Stimulated activated memory B cell treated with anti-CD40 and anti-IgM and Interleukin-4, amounts not matched to agents 10 μg/mL and 1 μg/mL and 100 μg/mL, for 72 hours (primary cell): ENCODE measurements at regions not wholly inside any gene's neighbourhood (a gene's known extent, or its start where the extent isn't known, plus 50 kb on each side); places are given as distances from the start of the nearest gene placed in this dataset.

ENCODE experiments used
- ATAC-seq: fragments of 150-1000 bp; cut with Tn5 transposase; 2 replicates; pipeline ENCODE4 v1.10.0; 2021
- H3K27ac Mint-ChIP-seq: one replicate; pipeline ENCODE4 v1.8.0; 2022; ENCODE audit warnings: mild to moderate bottlenecking, mixed read lengths
- H3K27me3 Mint-ChIP-seq: one replicate; pipeline ENCODE4 v1.8.0; 2022; ENCODE audit warnings: mixed read lengths
- H3K36me3 Mint-ChIP-seq: one replicate; pipeline ENCODE4 v1.8.0; 2022; ENCODE audit warnings: mixed read lengths
- H3K4me1 Mint-ChIP-seq: one replicate; pipeline ENCODE4 v1.8.0; 2022; ENCODE audit warnings: mixed read lengths
- H3K4me3 Mint-ChIP-seq: one replicate; pipeline ENCODE4 v1.8.0; 2022; ENCODE audit warnings: mild to moderate bottlenecking, moderate library complexity, mixed read lengths
- H3K9me3 Mint-ChIP-seq: one replicate; pipeline ENCODE4 v1.8.0; 2022; ENCODE audit warnings: mixed read lengths

DNA sequence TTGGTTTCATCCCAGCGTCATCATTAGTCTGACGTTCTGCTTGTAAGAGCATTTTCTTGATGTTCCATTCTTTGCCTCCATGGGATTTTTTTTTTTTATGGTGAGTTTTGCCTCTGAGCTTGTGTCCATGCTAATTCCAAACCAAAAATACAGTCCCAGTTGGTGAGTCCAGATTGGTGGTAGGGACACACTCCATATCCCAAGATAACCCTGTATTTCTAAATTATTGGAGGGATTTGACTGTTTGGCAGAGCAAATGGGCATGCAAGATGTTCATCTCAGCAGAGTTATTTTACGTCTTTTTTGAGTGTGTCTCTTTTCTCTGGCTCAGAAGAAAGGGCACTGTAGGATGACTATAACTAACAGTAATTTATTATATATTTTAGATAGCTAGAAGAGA, 526.8 kb upstream of the CFAP20DC start:
- H3K27ac Mint-ChIP-seq = no peak overlapping the region
- H3K27me3 Mint-ChIP-seq = no peaks in the 10 kb centered on the region
- ATAC-seq = no peak
- H3K4me1 Mint-ChIP-seq = peaks cover 8% of the 10 kb centered on the region
- H3K4me3 Mint-ChIP-seq = no peak overlapping the region
- H3K36me3 Mint-ChIP-seq = no peaks in the 10 kb centered on the region
- no peaks in the 10 kb centered on the region for H3K9me3 Mint-ChIP-seq

DNA sequence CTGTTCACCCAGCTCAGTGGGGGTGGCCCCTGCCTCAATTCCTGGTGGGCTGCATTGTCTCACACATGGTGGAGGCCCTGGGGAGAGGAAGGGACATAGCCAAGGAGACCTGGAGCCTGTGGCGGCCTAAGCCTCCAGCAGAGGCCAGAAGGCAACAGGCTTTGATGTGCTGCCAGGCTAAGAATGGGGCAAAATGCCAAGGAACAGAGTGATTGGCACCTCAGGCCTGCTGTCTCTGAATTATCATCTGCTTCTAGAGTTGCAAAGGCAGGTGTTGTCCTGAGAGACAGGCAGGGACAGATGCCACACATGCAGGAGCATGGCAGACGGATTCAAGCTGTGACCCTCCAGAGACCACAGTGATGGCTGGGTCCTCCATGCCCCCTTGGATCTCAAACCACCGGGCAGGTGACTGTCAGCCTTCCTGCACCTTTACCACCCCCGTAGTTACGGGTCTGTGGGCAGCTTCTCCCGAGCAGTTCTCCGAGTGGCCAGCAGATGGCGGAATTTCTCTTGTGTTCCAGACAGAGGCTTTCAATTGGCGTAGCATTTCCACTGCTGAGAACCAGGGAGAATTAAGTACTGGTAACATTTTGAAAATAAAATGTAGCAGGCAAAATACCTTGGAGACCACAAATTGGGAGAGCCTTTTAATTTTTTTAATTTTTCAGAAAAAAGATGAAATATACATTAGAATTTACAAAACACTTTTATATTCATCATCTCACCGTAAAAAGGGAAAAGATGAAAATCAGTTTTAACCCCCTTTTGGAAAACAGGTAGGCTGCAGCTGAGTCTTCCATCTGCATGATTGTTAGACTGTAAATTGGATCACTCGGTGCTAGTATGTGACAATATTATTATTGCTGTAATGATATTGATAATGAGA, 525.5 kb upstream of the CFAP20DC start:
- Mint-ChIP-seq H3K9me3 (no peaks in the 10 kb centered on the region), H3K4me3 (no peak overlapping the region), H3K4me1 (peaks cover 3% of the 10 kb centered on the region), H3K27ac (no peak overlapping the region), H3K36me3 (no peaks in the 10 kb centered on the region), H3K27me3 (no peaks in the 10 kb centered on the region)
- peak; percentile 67 for ATAC-seq

DNA sequence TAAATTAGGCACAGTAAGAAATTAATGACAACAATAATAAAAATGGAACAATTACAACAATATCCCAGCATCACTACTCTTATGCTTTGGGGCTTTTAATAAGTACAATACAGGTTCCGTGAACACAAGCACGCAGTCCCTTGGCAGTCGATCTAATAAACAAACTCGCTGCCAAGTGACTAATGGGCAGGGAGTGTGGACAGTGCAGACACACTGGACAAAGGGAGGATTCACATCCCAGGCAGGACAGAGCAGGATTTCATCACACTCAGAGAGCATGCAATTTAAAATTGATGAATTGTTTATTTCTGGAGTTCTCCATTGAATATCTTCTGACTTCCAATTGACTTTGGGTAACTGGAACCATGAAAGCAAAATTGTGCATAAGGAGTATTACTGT, 524.1 kb upstream of the CFAP20DC start:
- no peaks in the 10 kb centered on the region for H3K27me3 Mint-ChIP-seq
- no peaks in the 10 kb centered on the region for H3K9me3 Mint-ChIP-seq
- H3K36me3 Mint-ChIP-seq = no peaks in the 10 kb centered on the region
- H3K27ac Mint-ChIP-seq = no peak overlapping the region
- ATAC-seq = no peak
- no peak overlapping the region for H3K4me3 Mint-ChIP-seq
- peaks cover 5% of the 10 kb centered on the region for H3K4me1 Mint-ChIP-seq

DNA sequence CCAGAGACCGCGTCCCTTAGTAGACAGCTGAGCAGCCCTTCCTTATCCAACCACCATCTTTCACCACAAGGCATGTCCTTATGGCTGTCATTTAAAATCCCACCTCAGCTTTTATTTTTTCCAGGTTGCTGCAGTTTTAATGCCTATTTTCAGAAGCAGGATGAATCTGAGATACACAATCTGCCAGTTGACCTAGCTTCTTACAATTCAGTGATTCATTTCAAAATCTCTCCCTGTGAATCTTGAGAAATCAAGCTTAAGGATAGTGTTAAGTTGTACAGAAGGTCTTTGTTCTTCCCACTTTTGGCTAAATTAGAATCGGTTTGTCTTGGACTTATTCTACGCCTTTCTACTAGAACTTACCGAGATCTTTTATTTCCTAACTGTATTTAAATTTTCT, 522.3 kb upstream of the CFAP20DC start:
- peaks cover 5% of the 10 kb centered on the region for H3K4me1 Mint-ChIP-seq
- H3K27me3 Mint-ChIP-seq = no peaks in the 10 kb centered on the region
- no peak overlapping the region for H3K27ac Mint-ChIP-seq
- H3K36me3 Mint-ChIP-seq = no peaks in the 10 kb centered on the region
- H3K4me3 Mint-ChIP-seq = no peak overlapping the region
- no peak for ATAC-seq
- no peaks in the 10 kb centered on the region for H3K9me3 Mint-ChIP-seq

DNA sequence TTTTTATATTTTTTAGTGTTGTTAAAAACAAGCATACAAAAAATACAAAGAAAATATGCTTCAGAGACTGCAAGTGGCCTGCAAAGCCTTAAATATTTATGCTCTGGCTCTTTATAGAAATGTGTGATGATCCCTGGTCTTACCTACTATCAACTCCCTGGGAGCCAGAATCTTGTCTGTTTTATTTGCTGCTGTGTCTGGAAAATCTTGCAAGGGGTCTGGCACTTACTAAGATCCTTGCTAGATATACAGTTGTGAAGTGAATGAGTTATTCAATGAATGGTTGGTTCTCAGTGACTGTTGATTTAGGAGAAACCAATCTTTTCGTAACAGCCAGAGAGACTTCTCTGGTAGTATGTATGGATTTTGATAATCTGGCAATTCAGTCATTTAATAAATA, 521.0 kb upstream of the CFAP20DC start:
- Mint-ChIP-seq H3K4me1 (peaks cover 5% of the 10 kb centered on the region), H3K9me3 (no peaks in the 10 kb centered on the region), H3K36me3 (no peaks in the 10 kb centered on the region), H3K27me3 (no peaks in the 10 kb centered on the region), H3K27ac (no peak overlapping the region), H3K4me3 (no peak overlapping the region)
- no peak for ATAC-seq

DNA sequence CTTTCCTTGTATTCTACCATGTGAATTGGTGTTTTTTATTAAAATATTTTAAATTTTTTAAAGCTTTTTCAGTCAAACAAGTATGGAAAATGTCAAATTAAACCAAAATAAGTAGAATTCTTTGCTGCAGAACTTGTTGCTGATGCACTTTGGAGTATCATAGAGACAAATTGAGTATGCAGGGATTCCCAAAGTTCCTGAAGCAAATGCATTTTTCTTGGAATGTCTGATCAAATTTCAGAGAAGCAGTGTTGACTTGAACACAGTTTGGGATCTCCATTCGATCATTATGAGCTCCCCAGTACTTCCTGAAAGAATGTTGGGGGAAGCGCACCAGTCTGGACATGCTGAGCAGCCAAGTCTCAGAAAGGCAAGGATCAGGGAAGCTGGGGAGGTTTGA, 517.8 kb upstream of the CFAP20DC start:
- Mint-ChIP-seq H3K4me1 (peaks cover 5% of the 10 kb centered on the region), H3K9me3 (no peaks in the 10 kb centered on the region), H3K4me3 (no peak overlapping the region), H3K27ac (no peak overlapping the region), H3K27me3 (no peaks in the 10 kb centered on the region), H3K36me3 (no peaks in the 10 kb centered on the region)
- ATAC-seq = no peak

DNA sequence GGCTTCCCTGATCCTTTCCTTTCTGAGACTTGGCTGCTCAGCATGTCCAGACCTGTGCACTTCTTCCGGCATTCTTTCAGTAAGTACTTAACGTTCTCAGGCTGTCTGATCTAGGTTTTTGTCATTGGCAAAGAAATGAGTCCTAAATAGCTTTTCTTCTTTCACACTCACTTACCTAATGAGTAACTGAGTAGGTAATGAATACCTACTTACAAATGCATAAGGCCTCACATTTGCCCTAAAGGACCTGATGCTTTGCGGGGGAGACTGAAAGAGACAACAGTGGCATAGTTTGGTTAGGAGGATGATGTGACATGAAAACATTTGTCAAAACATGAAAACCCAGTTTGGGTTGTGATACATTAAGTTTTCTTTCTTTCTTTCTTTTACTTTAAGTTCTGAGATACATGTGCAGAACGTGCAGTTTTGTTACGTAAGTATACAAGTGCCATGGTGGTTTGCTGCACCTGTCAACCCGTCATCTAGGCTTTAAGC, 516.7 kb upstream of the CFAP20DC start:
- no peaks in the 10 kb centered on the region for H3K36me3 Mint-ChIP-seq
- no peak overlapping the region for H3K4me3 Mint-ChIP-seq
- peak; percentile 54 for ATAC-seq
- H3K4me1 Mint-ChIP-seq = peaks cover 5% of the 10 kb centered on the region
- no peaks in the 10 kb centered on the region for H3K27me3 Mint-ChIP-seq
- H3K27ac Mint-ChIP-seq = no peak overlapping the region
- no peaks in the 10 kb centered on the region for H3K9me3 Mint-ChIP-seq

DNA sequence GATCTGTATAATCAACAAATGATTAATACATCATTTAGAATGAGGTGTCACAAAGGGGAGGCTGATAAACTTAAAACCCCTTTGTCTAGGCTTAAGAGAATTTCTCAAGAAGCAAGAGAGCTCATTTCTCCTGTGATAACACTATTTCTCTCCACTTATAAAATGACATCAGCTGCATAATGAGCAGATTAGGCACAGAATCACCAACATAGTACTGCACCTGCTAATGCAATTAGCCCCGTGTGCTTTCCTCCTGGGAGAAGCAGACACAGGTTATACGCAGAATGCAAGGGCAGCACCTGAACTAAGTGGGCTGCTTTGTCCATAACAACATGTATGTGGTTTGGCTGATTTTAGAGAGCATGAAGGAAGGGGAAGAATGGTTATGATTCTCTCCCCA, 515.3 kb upstream of the CFAP20DC start:
- Mint-ChIP-seq H3K4me3 (no peak overlapping the region), H3K27me3 (no peaks in the 10 kb centered on the region), H3K36me3 (no peaks in the 10 kb centered on the region), H3K9me3 (no peaks in the 10 kb centered on the region), H3K4me1 (peaks cover 5% of the 10 kb centered on the region), H3K27ac (no peak overlapping the region)
- no peak for ATAC-seq

DNA sequence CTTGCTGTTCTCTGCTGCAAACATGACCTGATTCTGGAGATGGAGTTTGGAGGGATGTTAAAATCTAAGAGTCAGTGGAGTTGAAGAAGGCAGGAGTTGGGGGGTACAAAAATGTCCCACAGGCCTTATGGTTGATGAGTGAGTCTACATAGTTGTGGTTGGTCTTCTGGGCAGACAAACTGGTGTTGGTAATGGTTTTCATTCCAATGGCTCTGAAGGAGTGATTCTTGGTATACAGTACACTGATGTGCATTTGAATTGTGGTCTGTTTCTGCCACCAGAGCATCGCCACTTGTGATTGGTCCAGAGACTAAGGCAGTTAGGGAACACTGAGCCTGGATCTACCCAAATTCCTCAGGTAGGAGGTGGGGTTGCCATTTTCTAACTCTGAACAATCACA, 514.1 kb upstream of the CFAP20DC start:
- Mint-ChIP-seq H3K36me3 (no peaks in the 10 kb centered on the region), H3K27me3 (no peaks in the 10 kb centered on the region), H3K4me3 (no peak overlapping the region), H3K9me3 (no peaks in the 10 kb centered on the region), H3K27ac (no peak overlapping the region), H3K4me1 (no peaks in the 10 kb centered on the region)
- ATAC-seq = no peak

DNA sequence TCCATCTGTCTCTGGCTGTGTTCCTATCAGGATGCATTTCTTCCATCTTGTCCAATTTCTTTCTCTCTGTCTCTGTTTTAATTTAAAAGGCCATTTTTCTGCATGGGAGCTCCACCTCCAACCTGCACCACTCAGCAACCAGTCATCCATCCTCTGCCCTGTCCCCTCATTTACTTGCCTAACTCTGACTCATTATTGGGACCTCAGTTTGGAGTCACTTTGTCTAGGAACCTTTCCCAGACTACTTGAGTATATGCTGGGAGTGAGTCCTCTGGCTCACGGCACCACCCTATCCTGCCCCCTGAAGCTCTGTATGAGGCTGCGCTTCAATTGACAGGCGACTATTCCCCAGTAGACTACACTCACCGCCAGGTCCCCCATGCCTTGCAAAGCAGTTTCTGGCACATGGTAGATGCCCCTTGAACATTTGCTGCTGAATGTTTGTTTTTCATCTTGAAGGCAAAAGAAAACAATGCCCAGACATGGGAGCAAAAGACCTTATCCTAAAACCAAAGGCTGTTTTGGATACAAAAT, 513.3 kb upstream of the CFAP20DC start:
- Mint-ChIP-seq H3K36me3 (no peaks in the 10 kb centered on the region), H3K4me3 (no peak overlapping the region), H3K27me3 (no peaks in the 10 kb centered on the region), H3K9me3 (no peaks in the 10 kb centered on the region), H3K27ac (no peak overlapping the region), H3K4me1 (no peaks in the 10 kb centered on the region)
- ATAC-seq = no peak

DNA sequence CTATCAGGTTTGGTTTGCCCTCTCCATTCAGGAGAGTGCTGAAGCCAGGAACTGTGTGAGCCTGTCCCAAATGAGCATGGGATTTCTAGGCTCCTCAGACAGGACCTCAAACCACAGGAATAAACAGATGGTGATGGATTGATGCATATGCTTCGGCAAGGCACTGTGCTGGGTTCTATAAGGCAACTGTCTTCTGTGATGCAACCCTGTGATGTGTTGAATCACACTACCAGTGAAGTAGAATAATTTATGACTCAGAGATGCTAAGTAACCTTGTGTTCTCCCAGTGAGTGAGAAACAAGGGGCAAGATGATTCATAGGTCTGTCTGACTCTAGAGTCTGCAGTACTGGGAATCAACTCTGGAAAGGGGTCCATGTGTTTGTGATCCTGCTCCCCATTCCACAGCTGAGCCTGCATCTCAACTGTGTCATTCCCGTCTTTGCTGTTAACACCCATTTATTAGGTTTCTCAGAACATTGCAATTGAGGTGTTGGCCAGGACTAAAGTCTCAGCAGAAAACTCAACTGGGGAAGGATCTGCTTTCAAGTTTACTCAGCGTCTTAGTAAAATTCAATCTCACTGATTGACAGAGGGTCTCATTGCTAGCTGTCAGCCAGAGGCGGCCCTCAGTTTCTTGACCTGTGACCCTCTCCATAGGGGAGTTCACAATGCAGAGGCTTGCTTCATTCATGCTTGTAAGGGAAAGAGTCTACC, 510.1 kb upstream of the CFAP20DC start:
- H3K27me3 Mint-ChIP-seq = no peaks in the 10 kb centered on the region
- no peaks in the 10 kb centered on the region for H3K4me1 Mint-ChIP-seq
- no peak overlapping the region for H3K27ac Mint-ChIP-seq
- H3K36me3 Mint-ChIP-seq = no peaks in the 10 kb centered on the region
- H3K4me3 Mint-ChIP-seq = no peak overlapping the region
- ATAC-seq = peak; percentile 25
- H3K9me3 Mint-ChIP-seq = peaks cover 2% of the 10 kb centered on the region

DNA sequence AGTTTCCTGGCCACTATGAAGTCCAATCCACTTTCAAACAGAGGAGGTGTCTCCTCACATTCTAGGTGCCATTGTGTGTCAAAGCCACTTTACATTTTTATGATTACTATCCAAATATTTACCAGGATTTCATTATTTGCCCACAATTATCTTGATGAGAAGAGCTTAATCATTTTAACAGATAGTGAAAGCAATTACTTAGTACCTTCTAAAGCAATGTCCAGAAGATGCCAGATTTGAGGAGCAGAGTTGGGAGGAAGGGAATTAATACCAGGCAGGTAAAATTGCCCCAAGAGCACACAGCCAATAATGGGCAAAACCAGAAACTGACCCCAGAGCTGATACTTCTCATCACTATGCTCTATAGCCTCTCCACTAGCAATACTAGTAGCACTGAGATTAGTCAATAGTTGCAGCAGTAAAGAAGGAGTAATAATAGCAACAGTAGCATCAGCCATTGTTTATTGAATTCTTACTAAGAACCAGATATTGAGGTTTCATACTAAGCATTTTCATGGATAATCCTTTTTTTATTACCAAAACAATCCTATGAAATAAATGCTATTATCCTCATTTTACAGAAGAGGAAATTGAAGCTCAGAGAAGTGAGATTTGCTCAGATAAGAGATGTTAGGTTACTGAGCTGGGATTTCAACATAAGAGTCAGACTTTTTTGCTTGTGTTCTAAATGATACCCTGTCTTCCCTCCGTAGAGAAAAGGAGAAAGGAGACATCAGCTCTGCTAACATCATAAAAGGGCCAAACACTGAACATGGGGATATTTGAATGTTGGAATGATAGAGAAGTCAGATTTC, 509.3 kb upstream of the CFAP20DC start:
- ATAC-seq = no peak
- Mint-ChIP-seq H3K4me3 (no peak overlapping the region), H3K36me3 (no peaks in the 10 kb centered on the region), H3K4me1 (no peaks in the 10 kb centered on the region), H3K27me3 (no peaks in the 10 kb centered on the region), H3K9me3 (peaks cover 2% of the 10 kb centered on the region), H3K27ac (no peak overlapping the region)

DNA sequence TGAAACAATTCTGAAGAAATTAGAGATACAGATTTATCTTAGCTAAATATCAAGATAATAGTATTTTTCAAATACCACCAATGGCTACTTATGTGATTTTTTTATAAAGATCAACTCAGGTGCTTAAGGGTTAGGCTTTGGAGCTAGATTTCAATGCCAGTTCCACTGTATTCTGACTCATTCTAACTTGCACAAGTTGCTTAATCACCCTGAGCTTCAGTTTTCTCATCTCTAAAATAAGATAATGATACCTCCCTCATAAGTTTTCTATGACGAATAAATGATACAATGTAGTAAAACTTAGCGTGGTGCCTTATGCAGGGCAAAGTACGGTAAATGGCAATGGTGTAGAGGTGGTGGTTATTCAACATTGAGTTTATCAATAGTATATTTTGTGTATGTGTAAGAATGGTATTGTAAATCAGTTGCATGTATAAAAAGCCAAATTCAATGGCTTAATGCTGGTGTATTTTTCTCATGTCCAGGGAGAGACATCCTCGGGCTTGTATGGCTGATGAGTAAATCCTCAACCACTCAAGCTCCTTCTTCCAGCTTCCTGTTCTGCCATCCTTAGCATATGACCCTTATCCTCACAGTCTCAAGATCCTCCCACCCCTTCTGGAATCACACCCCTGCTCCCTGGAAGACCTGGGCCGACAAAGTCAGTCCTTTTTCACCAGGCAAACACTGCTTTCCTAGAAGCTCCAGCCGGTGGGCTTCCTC, 505.9 kb upstream of the CFAP20DC start:
- Mint-ChIP-seq H3K27ac (no peak overlapping the region), H3K36me3 (no peaks in the 10 kb centered on the region), H3K27me3 (no peaks in the 10 kb centered on the region), H3K4me1 (no peaks in the 10 kb centered on the region), H3K9me3 (peaks cover 2% of the 10 kb centered on the region), H3K4me3 (no peak overlapping the region)
- no peak for ATAC-seq

DNA sequence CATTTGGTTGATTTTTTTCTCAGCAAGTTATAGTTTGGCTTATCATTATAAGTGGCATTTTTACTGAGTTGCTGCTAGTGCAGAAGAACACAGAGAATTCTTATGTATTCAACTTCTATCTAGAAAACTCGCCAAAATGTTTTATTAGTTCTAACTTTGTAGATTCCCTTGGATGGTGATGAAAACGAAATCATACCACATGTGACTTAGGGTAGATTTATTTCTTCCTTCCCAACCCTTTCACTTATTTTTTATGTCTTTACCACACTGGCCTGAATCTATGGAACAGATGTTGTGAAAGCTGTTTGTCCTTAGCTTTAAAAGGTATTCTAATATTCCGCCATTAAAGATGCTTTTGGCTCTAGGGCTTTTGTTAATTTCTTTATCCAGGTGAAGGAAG, 503.3 kb upstream of the CFAP20DC start:
- Mint-ChIP-seq H3K27me3 (no peaks in the 10 kb centered on the region), H3K36me3 (no peaks in the 10 kb centered on the region), H3K9me3 (peaks cover 2% of the 10 kb centered on the region), H3K4me1 (no peaks in the 10 kb centered on the region), H3K4me3 (no peak overlapping the region), H3K27ac (no peak overlapping the region)
- no peak for ATAC-seq
